RWPE1 (cell line): ENCODE measurements at regions not wholly inside any gene's neighbourhood (a gene's known extent, or its start where the extent isn't known, plus 50 kb on each side); places are given as distances from the start of the nearest gene placed in this dataset.

Experiments used
- CTCF ChIA-PET: fragments of 350-600 bp; sonication (Branson Sonifier 250); formaldehyde crosslinking; extraction: SDS; loops from one replicate; lab custom pipeline; 2021; lab: Yijun Ruan, JAX
- POLR2A ChIA-PET: fragments of 400-600 bp; formaldehyde crosslinking; extraction: SDS; loops from one replicate; lab custom pipeline; 2020; ENCODE audit warnings: antibody characterized with exemption; ENCODE audit not compliant: low non-redundant PET; lab: Yijun Ruan, JAX
- DNase-seq: peaks from one replicate; pipeline ENCODE4 v3.0.0; 2012; ENCODE audit warnings: low spot score
- H3K27ac ChIP-seq: fragments of 450-650 bp; 2 replicates; pipeline ENCODE4 v1.5.1; 2017
- TF ChIP-seq, protein P1 (sequence below): fragments of 450-650 bp; conservative IDR thresholded peaks from 2 replicates; pipeline ENCODE4 v1.5.1; 2017; ENCODE audit warnings: low read depth, mild to moderate bottlenecking

DNA sequence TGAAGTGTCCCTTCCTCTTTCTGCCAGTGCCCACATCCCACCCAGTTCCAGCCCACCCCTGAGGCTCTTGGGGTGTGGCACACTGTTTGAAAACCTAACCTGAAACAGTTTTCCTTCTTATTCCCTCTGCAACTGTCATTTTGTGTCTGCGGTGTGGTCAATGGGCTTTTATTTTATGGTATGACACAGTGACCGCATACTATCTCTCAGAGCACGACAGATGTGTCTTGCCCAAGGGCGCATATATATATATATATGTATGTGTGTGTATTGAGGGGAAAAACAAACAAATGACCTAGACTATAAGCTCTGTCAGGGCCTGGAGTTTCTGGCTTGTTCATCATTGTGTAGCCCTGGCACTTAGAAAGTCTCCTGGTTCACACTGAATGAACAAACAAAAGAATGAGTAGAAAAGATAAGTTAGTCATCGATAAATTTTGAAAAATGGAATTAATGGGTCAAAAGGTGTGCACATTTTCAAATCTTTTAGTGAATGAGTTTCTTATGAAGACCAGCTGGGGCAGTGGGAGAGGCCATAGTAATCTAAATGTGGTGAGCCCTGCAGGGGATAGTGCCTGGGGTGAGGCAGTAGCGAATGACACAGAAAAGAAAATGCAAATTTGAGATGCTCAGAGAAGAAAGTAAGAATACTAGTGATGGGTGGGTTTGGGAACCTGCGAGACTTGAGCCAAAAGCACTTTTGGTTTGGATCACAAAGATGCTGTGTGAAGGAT, 198.4 kb downstream of the SNX10 start:
- ChIA-PET CTCF (interaction anchor here (0.6 to 1.8 kb wide), 5 partner anchors 19 to 1798 kb away, joined by 3 to 6 read pairs (median 3); no protein-coding TSS in a partner anchor), POLR2A (no interaction called here)
- DNase-seq: no peak
- TF ChIP-seq, protein P1, sequence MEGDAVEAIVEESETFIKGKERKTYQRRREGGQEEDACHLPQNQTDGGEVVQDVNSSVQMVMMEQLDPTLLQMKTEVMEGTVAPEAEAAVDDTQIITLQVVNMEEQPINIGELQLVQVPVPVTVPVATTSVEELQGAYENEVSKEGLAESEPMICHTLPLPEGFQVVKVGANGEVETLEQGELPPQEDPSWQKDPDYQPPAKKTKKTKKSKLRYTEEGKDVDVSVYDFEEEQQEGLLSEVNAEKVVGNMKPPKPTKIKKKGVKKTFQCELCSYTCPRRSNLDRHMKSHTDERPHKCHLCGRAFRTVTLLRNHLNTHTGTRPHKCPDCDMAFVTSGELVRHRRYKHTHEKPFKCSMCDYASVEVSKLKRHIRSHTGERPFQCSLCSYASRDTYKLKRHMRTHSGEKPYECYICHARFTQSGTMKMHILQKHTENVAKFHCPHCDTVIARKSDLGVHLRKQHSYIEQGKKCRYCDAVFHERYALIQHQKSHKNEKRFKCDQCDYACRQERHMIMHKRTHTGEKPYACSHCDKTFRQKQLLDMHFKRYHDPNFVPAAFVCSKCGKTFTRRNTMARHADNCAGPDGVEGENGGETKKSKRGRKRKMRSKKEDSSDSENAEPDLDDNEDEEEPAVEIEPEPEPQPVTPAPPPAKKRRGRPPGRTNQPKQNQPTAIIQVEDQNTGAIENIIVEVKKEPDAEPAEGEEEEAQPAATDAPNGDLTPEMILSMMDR: no peak
- peak overlapping the region; percentile 76 for H3K27ac ChIP-seq

DNA sequence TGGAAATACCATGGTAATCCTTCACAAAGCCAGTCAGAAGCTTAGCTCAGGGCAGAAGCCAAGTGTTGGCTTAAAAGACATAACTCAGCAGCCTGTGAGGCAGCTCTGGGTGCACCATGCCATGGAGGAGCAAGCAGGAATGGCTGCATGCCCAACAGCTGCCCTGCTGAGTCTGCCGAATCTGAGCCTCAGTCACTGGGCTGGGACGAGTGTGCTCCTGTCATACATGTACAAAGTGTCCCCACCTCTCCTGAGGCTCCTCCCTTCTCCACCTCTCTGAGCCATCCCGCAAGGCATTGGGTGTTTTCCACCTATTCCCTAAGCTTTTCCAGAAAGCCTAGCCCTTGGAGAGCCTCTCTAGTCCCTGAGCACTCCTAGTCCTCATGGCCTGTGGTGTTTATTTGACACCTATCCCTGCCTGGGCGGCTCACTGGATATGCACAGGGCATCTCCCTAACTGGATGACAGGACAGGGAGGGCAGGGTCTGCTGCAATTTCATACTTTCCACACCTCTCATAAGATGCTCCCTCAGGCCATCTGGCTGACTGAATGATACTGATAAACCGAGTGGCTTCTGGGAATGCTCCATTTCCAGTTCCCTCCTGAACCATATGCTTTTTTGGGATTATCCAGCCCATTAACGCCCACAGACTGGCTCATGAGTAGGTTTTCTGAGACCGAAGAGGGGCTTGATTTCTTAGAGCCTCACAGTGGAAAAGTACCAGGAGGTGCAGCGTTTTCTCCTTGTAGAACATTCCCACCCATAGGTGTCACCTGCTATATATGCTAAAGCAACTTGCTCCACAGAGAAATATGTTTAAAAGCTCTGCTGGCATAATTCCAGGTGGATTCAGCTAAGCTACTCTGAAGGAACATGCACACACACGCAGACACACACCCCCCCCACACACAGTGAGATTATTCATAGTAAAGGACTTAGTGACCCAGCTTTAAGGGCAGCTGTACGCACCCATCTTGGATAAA, 199.3 kb downstream of the SNX10 start:
- TF ChIP-seq, protein P1: peak; percentile 22; the same call in 1 of the 2 replicates
- H3K27ac ChIP-seq: peak overlapping the region; percentile 76
- peak; percentile 88 for DNase-seq
- ChIA-PET CTCF (interaction anchor here (0.6 to 1.8 kb wide), 11 partner anchors 10 to 1797 kb away, joined by 3 to 6 read pairs (median 3); no protein-coding TSS in a partner anchor), POLR2A (no interaction called here)

DNA sequence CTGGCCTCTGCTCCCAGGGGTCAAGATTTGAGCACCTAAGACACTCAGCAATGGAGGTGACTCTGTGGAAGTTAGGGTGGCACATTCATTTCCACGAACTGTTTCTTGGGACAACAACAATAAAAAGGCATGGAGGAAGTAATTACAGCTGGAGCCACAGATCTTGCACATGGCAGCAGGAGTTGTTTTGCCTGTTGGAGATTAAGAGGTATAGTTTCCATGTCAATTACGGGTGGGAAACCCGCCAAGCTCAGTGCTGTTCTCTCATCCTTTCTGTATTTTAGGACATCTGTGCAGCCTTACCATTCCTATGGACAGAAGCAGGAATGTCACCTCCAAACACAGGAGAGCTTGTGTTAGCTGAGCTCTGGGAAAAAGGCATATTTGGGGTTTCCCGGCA, 201.2 kb downstream of the SNX10 start:
- DNase-seq: no peak
- H3K27ac ChIP-seq: no peak overlapping the region
- ChIA-PET CTCF (interaction anchor here (0.6 to 0.9 kb wide), 3 partner anchors 81 to 193 kb away, joined by 3 read pairs; no protein-coding TSS in a partner anchor), POLR2A (no interaction called here)
- TF ChIP-seq, protein P1: no peak

DNA sequence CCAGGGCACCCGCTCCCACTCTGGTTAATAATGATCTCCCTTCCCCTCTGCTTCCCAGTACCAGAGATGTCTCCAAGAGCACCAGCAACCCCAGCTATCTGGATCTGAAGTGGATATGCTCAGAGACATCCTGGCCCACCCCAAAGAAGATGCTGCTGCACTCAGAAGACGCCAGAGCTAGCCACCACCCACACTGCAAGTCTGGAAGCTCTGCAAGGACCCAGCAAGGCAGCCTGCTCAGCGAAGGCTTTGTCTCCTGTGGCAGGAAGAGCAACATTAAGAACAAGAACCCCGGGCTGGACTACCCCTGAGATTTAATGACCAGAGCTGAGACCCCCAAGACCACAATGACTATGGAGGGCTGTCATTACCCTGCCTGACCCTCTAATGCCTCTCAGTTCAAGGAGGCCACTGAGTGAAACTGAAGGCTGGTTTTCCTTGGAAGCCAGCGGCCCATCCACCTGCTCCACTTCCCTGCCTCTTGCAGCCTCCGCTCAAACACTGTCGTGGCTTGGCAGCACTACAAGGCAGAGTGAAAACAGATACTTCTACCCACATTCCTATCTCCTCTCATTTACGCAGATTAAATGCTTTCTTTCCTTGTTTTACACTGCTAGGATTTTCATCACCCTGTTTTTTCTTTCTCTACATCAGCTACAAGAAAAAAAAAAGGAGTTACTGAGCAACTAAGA, 202.2 kb downstream of the SNX10 start:
- DNase-seq: no peak
- ChIA-PET CTCF (interaction anchor here (0.9 kb wide), 1 partner anchor 117 kb away, joined by 3 read pairs; no protein-coding TSS in a partner anchor), POLR2A (no interaction called here)
- no peak overlapping the region for H3K27ac ChIP-seq
- TF ChIP-seq, protein P1: no peak

DNA sequence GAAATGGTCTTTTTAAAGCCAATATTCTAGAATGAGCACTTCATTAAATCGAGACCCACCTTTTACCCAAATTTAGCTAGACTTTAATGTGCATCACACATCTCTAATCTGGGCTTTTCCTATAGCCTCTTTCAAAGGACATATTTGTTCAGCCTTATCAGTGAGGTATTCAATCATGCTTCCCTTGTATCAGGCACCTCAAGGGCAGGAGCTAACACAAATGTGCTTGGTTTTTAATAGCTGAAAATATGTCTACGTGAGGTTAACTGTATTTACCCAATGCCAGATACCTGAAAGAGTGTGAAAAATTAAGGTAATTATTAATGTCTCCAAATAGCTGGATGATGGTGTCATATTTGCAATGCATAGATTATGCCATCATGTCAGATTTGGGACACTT, 203.9 kb downstream of the SNX10 start:
- CTCF ChIA-PET: no interaction called here
- DNase-seq: no peak
- POLR2A ChIA-PET: no interaction called here
- TF ChIP-seq, protein P1: no peak
- H3K27ac ChIP-seq: no peak overlapping the region
